GM21723 (cell line): ENCODE measurements at regions not wholly inside any gene's neighbourhood (a gene's known extent, or its start where the extent isn't known, plus 50 kb on each side); places are given as distances from the start of the nearest gene placed in this dataset.
"Not testable (repeated sequence)": the region's sequence is repeated elsewhere in the genome, so short reads cannot be mapped to it uniquely, and the experiment has no call there.

Experiments
- ATAC-seq: cut with Tn5 transposase; IDR thresholded peaks from one replicate; pipeline ENCODE4 v1.9.1; 2021; ENCODE audit warnings: mild to moderate bottlenecking, moderate library complexity; ENCODE audit not compliant: unreplicated experiment

- no peak for ATAC-seq
These were observed 474.3 kb downstream of the FAT4 start for GRCh38 chr4:125789023-125789422.

DNA sequence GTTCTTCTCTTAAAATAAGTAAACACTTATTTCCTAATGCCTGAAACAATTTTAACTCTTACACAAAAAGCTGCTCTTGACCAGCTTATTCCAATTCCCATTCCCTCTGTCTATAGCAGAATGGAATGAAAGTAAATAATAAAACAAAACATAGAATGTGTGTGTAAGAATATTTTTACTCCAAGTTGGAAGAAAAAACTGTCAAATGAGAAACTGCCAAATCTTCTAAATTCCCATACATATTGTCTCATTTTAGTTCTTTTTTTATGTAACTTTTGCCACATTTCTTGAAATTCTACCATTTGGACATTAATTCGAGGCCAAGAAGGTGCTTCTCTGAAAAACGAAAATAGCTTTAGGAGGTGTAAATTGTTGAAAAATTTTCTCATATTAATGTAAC lies 477.1 kb downstream of the FAT4 start:
- ATAC-seq, result no peak

GRCh38 chr4:125794989-125795388 lies 480.2 kb downstream of the FAT4 start:
- ATAC-seq, result no peak

DNA sequence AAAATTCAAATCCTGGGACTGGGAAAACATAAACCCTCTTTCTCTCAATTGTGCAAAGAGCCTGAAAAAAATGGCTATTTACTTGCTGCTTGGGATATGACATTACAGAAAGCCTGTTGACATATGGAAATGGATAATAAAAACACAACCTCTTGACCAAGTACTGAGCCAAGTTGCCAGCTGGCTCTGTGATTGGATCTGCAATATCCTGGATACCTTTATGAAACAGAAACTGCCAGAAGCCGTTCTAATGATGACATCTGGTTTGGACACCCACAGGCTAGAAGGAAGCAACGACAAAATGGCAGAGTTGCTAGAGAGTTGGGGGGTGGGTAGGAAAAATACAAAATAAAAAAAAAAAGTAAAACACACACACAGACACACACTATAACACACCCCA lies 481.4 kb downstream of the FAT4 start:
- ATAC-seq, result no peak

- not testable (repeated sequence) for ATAC-seq
These were observed 482.9 kb downstream of the FAT4 start for GRCh38 chr4:125797621-125798020.

DNA sequence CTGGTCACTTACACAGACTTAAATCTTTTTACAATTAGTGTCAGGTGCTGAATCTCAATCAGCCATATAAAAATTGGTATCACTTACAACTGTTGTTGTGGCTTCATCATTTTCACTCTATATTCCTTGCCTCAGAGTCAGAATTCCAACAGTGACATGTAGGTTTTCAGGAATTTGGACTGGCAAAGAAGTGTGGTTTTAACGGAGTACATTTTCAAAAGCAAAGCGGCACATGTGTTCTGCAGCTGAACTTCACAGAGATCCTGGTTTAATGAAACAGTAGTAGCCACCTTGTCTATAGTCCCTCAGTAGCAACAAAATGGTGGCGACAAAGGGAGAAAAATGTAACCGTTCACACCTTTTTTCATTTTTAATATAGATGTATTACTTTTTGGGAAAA lies 486.6 kb downstream of the FAT4 start:
- ATAC-seq, result no peak

GRCh38 chr4:125801924-125802323 lies 487.2 kb downstream of the FAT4 start:
- no peak for ATAC-seq

DNA sequence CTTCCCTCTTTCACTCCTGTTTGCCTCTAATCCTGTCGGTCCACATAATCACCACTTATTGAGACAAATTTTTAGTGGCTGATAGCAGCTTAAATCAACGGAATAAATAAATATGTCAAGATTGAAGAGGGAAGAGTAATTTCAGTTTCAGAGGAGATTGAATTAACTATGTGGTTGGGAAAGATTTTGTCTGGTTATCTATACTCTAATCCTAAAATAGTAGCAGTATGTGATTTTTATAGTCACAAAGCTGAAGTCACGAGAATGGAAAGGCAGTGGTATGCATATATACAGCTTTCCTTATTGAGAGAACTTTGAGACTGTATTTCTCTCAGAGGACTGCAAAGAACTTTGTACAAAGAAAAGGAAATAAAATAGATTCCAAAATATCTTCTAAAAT lies 493.3 kb downstream of the FAT4 start:
- ATAC-seq, result no peak

DNA sequence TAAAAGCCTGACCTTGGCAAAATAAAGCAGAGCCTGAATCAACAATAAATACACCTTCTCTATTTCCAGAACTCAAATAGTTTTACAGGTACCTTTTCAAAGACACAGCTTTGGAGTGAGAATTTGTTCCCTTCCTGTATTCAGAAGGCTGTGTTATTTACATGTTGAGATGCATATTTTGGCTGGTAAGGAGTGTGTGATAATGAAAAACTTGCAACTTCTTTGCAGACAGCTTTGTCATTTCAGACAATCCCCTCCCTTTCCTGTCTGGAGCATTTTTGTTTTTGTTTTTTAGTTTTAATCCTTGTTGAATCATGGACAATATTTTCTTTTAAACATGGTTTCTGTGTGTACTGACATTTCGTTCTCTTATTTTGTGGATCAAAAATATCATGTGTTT lies 493.8 kb downstream of the FAT4 start:
- ATAC-seq, result no peak

DNA sequence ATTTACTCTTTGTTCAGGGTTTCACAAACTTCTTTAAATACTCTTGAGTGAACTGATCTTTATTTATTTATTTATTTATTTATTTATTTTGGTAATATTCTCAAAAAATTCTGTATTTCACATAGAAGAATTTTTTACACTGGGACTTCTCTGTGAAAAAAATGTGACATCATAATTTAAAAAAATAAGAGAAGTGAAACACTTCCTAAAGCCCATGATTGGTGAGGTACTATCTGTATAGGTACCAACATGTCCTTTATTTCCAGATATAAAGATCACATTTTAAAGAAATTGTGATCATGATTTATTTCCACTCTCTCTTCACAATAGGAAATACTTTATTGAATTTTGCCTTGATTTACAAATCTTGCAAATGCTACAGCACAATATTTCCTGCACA lies 497.1 kb downstream of the FAT4 start:
- no peak for ATAC-seq

GRCh38 chr4:125826801-125827695 lies 512.3 kb downstream of the FAT4 start:
- ATAC-seq, result no peak

- ATAC-seq, result no peak
These were observed 512.9 kb downstream of the FAT4 start for GRCh38 chr4:125827696-125828052.

GRCh38 chr4:125828346-125828745 lies 513.6 kb downstream of the FAT4 start:
- no peak for ATAC-seq

DNA sequence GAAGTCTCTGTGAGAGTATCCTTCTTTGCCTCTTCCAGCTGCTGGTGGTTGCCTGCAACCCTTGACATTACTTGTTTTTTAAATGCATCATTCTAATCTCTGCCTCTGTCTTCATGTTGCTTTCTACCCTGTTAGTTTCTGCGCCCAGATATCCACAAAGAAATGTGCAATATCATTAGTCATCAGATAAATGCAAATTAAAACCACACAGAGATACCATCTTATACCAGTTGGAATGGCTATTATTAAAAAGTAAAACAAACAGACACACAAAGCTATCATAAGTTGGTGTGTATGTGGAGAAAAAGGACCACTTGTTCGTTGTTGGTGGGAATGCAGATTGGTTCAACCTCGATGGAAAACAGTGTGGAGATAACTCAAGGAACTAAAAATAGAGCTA lies 517.4 kb downstream of the FAT4 start:
- no peak for ATAC-seq

GRCh38 chr4:125836597-125837195 lies 521.9 kb downstream of the FAT4 start:
- ATAC-seq, result no peak

DNA sequence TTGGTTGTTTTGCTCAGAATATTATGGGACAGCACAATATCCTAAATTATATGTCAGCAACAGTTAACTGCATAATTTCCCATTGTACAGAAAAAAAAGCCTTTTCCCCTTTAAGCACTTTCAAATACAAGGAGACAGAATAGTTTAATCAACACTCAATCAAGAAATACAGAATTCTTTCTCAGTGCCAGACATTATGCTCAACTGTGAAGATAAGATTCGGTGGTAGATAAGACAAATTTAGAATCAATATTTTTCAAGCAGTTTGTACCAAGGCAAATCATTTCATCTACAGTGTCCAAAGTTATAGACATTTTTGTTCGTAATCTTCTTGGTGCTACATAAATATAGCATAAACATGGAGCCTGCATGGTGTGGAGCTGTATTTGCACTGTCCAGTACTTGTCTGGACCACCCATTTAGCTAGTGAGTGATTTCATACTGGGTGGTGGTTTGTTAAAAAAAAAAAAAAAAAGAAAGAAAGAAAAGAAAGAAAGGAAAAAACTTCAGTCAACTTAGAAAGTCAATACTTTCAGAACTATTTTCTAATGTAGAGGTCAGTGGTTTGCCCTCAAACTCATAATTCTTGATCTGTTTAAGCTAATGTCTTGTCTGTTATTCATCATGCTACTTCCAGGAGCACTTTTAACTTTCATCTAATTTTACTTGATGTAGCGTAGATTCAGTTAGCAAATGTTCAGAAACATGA lies 522.9 kb downstream of the FAT4 start:
- no peak for ATAC-seq

DNA sequence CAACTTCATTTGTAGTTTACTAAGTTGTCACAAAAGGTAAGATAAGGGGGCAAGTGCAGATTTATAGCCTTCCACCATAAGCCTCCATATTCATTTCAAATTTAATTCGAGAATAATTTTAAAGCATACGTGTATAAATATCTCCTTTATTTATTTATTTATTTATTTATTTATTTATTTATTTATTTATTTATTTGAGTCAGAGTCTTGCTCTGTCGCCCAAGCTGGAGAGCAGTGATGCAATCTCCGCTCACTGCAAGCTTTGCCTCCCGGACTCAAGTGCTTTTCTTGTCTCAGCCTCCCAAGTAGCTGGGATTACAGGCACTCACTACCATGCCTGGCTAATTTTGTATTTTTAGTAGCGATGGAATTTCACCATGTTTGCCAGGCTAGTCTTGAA lies 523.4 kb downstream of the FAT4 start:
- no peak for ATAC-seq

GRCh38 chr4:125838924-125839323 lies 524.2 kb downstream of the FAT4 start:
- no peak for ATAC-seq

DNA sequence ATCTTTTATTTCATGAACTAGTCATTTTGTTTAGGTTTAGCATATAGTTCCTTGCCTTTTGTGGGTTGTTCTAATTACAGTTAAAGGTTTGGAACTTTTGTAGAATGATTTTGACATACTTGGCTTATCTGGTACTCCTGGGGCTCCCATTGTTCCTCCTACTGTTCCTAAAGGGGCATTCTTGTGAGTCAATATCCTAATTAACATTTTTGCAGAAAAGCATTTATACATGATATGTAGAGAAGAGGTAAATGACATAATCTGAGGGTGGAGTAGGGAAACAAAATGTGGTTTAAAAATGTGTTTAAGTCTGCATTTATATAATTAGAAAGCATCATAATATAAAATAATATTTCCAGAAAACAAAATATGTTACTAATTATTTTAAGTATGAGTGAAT lies 529.2 kb downstream of the FAT4 start:
- ATAC-seq, result no peak

DNA sequence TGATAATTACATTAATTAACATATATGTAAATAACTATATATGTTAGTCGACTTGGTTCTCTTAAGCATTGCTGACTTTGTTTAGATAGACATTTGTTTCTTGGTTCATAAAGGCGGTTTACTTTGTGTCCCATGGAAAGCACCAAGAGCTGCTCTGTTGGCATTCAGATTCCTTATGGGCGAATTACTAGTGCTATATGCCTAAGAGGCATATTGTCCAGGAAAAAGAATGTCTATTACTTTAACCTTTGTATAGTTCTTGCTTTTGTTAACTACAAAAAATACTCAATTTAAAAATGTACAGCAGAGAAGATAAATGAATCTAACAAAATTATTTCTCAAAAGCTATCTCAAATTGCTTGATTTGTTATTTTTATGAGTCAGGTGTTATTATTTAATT lies 532.8 kb downstream of the FAT4 start:
- ATAC-seq, result no peak

GRCh38 chr4:125849869-125850268 lies 535.1 kb downstream of the FAT4 start:
- ATAC-seq, result no peak
